H9 (cell line): ENCODE measurements at regions not wholly inside any gene's neighbourhood (a gene's known extent, or its start where the extent isn't known, plus 50 kb on each side); places are given as distances from the start of the nearest gene placed in this dataset.

Source experiments
- DNase-seq: peaks from one replicate; pipeline ENCODE4 v3.0.0-alpha.2; 2017
- H2AFZ ChIP-seq: one replicate; pipeline ENCODE4 v1.6.1; 2013; ENCODE audit warnings: mild to moderate bottlenecking, low read length, control low read depth, moderate library complexity
- H2AK5ac ChIP-seq: 2 replicates; pipeline ENCODE4 v1.6.1; 2013; ENCODE audit warnings: low read length, control low read depth, mixed read lengths; ENCODE audit not compliant: insufficient read length
- H2BK120ac ChIP-seq: one replicate; pipeline ENCODE4 v1.6.1; 2013; ENCODE audit warnings: low read depth, mild to moderate bottlenecking, low read length, control low read depth, inconsistent platforms; ENCODE audit not compliant: poor library complexity, severe bottlenecking
- H2BK12ac ChIP-seq: 2 replicates; pipeline ENCODE4 v1.6.1; 2013; ENCODE audit warnings: low read length, control low read depth, mixed read lengths, low read depth; ENCODE audit not compliant: insufficient read length
- H2BK15ac ChIP-seq: 2 replicates; pipeline ENCODE4 v1.6.1; 2013; ENCODE audit warnings: low read depth, low read length, control low read depth
- H2BK20ac ChIP-seq: one replicate; pipeline ENCODE4 v1.6.1; 2013; ENCODE audit warnings: low read depth, mild to moderate bottlenecking, low read length, control low read depth, inconsistent platforms; ENCODE audit not compliant: poor library complexity, severe bottlenecking
- H2BK5ac ChIP-seq: 2 replicates; pipeline ENCODE4 v1.6.1; 2013; ENCODE audit warnings: low read length, control low read depth, mixed read lengths; ENCODE audit not compliant: insufficient read length
- H3K14ac ChIP-seq: 2 replicates; pipeline ENCODE4 v1.6.1; 2013; ENCODE audit warnings: low read length, control low read depth; ENCODE audit not compliant: insufficient read depth
- H3K18ac ChIP-seq: 2 replicates; pipeline ENCODE4 v1.6.1; 2013; ENCODE audit warnings: low read depth, mild to moderate bottlenecking, mixed read lengths, low read length, control low read depth; ENCODE audit not compliant: insufficient read length
- H3K23ac ChIP-seq: 2 replicates; pipeline ENCODE4 v1.6.1; 2013; ENCODE audit warnings: low read length, control low read depth, mixed read lengths, low read depth; ENCODE audit not compliant: insufficient read length
- H3K23me2 ChIP-seq: 2 replicates; pipeline ENCODE4 v1.6.1; 2013; ENCODE audit warnings: low read depth, mild to moderate bottlenecking, mixed read lengths, low read length, control low read depth; ENCODE audit not compliant: insufficient read length, poor library complexity, severe bottlenecking
- H3K27ac ChIP-seq: 2 replicates; pipeline ENCODE4 v1.5.1; 2013; ENCODE audit warnings: low read length, control low read depth, mixed read lengths, low read depth; ENCODE audit not compliant: insufficient read length
- H3K27me3 ChIP-seq: 2 replicates; pipeline ENCODE4 v1.6.1; 2013; ENCODE audit warnings: low read length, control low read depth, inconsistent platforms; ENCODE audit not compliant: insufficient read depth
- H3K4ac ChIP-seq: 2 replicates; pipeline ENCODE4 v1.6.1; 2013; ENCODE audit warnings: low read depth, mild to moderate bottlenecking, control low read depth, inconsistent platforms, low read length, moderate library complexity
- H3K4me1 ChIP-seq: 2 replicates; pipeline ENCODE4 v1.6.1; 2013; ENCODE audit warnings: low read length, control low read depth, inconsistent platforms; ENCODE audit not compliant: insufficient read depth
- H3K4me2 ChIP-seq: 2 replicates; pipeline ENCODE4 v1.6.1; 2013; ENCODE audit warnings: low read length, control low read depth, mixed read lengths; ENCODE audit not compliant: insufficient read length, insufficient read depth
- H3K56ac ChIP-seq: 2 replicates; pipeline ENCODE4 v1.6.1; 2013; ENCODE audit warnings: low read depth, mild to moderate bottlenecking, mixed read lengths, low read length, control low read depth; ENCODE audit not compliant: insufficient read length
- H3K79me1 ChIP-seq: 2 replicates; pipeline ENCODE4 v1.6.1; 2013; ENCODE audit warnings: low read depth, mild to moderate bottlenecking, moderate library complexity, low read length, control low read depth, inconsistent platforms; ENCODE audit not compliant: insufficient read depth, poor library complexity, severe bottlenecking
- H3K79me2 ChIP-seq: 2 replicates; pipeline ENCODE4 v1.6.1; 2013; ENCODE audit warnings: low read length, control low read depth, inconsistent platforms; ENCODE audit not compliant: insufficient read depth
- H3K9ac ChIP-seq: 2 replicates; pipeline ENCODE4 v1.6.1; 2013; ENCODE audit warnings: low read length, control low read depth, mixed read lengths; ENCODE audit not compliant: insufficient read length; ENCODE audit errors: extremely low read depth
- H3K9me3 ChIP-seq: one replicate; pipeline ENCODE4 v1.6.1; 2013; ENCODE audit warnings: low read depth, low read length, inconsistent platforms; ENCODE audit not compliant: control insufficient read depth
- H3T11ph ChIP-seq: one replicate; pipeline ENCODE4 v1.6.1; 2013; ENCODE audit warnings: mild to moderate bottlenecking, low read length, control low read depth, inconsistent platforms
- H4K20me1 ChIP-seq: one replicate; pipeline ENCODE4 v1.6.1; 2013; ENCODE audit not compliant: control insufficient read depth, insufficient read length, insufficient read depth
- H4K5ac ChIP-seq: 2 replicates; pipeline ENCODE4 v1.6.1; 2013; ENCODE audit warnings: low read depth, mild to moderate bottlenecking, mixed read lengths, low read length, control low read depth; ENCODE audit not compliant: insufficient read length
- H4K8ac ChIP-seq: replicated peaks from 2 replicates; pipeline ENCODE4 v1.6.1; 2013; ENCODE audit warnings: low read length, control low read depth, mixed read lengths, low read depth; ENCODE audit not compliant: insufficient read length
- H4K91ac ChIP-seq: 2 replicates; pipeline ENCODE4 v1.6.1; 2013; ENCODE audit warnings: low read depth, mild to moderate bottlenecking, moderate library complexity, mixed read lengths, low read length, control low read depth; ENCODE audit not compliant: insufficient read length
- H3K27ac Mint-ChIP-seq, 3 experiments: 2 replicates in 2 of 3; 3 replicates in 1 of 3; pipeline ENCODE4 v1.8.0; 2020 to 2021; ENCODE audit warnings: mixed read lengths in 3 of 3, mild to moderate bottlenecking in 1 of 3, moderate library complexity in 1 of 3
- H3K27me3 Mint-ChIP-seq: 2 replicates; pipeline ENCODE4 v1.8.0; 2021; ENCODE audit warnings: low read depth, mild to moderate bottlenecking, moderate library complexity, mixed read lengths
- H3K36me3 Mint-ChIP-seq, 3 experiments: 2 replicates in 2 of 3; 3 replicates in 1 of 3; pipeline ENCODE4 v1.8.0; 2020 to 2021; ENCODE audit warnings: low read depth in 3 of 3, mixed read lengths in 3 of 3; ENCODE audit not compliant: insufficient read depth in 1 of 3
- H3K4me1 Mint-ChIP-seq, 2 experiments: 2 replicates each; pipeline ENCODE4 v1.8.0; 2020; ENCODE audit warnings: mixed read lengths in 2 of 2
- H3K4me3 Mint-ChIP-seq, 2 experiments: 2 replicates in 1 of 2; 3 replicates in 1 of 2; pipeline ENCODE4 v1.8.0; 2020 to 2021; ENCODE audit warnings: mild to moderate bottlenecking in 2 of 2, mixed read lengths in 2 of 2, moderate library complexity in 1 of 2
- H3K9me3 Mint-ChIP-seq, 2 experiments: 2 replicates in 1 of 2; 3 replicates in 1 of 2; pipeline ENCODE4 v1.8.0; 2020; ENCODE audit warnings: mild to moderate bottlenecking in 2 of 2, mixed read lengths in 2 of 2, moderate library complexity in 1 of 2
- CTCF ChIP-seq: fragments of 200-600 bp; sonication (generic); conservative IDR thresholded peaks from 3 replicates; pipeline ENCODE4 v1.8.0; 2021; ENCODE audit warnings: antibody characterized with exemption, mild to moderate bottlenecking
- WGBS: extraction: QIAGEN DNeasy Blood & Tissue Kit; methylation state at CpG from one replicate; pipeline ENCODE4 v1.1.7; 2013; ENCODE audit warnings: missing lambda C conversion rate, low lambda C conversion rate, mixed read lengths; ENCODE audit not compliant: insufficient read length; ENCODE audit errors: extremely low coverage; 5-methylcytosine and 5-hydroxymethylcytosine counted together

GRCh38 chr12:84412226-84412625 lies 500.4 kb downstream of the SLC6A15 start:
- Histone ChIP-seq H4K8ac (no peak overlapping the region), H2BK5ac (no peak overlapping the region), H3K14ac (no peak overlapping the region), H3K23me2 (no peaks in the 10 kb centered on the region), H2BK20ac (no peak overlapping the region), H3T11ph (no peak overlapping the region), H3K9ac (no peak overlapping the region), H3K9me3 (no peaks in the 10 kb centered on the region), H2BK120ac (no peak overlapping the region), H4K5ac (no peak overlapping the region), H3K4ac (no peak overlapping the region), H4K20me1 (no peaks in the 10 kb centered on the region), H3K79me1 (no peaks in the 10 kb centered on the region), H2BK12ac (no peak overlapping the region), H2AFZ (no peak overlapping the region), H3K79me2 (no peaks in the 10 kb centered on the region), H2AK5ac (no peak overlapping the region), H2BK15ac (no peak overlapping the region), H3K27ac (no peak overlapping the region), H3K4me1 (no peaks in the 10 kb centered on the region), H3K56ac (no peak overlapping the region), H3K23ac (no peak overlapping the region), H3K27me3 (no peaks in the 10 kb centered on the region), H4K91ac (no peak overlapping the region), H3K18ac (no peak overlapping the region), H3K4me2 (no peak overlapping the region)
- DNase-seq: no peak
- H3K4me3 Mint-ChIP-seq: no peak overlapping the region
- no peaks in the 10 kb centered on the region; a peak in 2 of 7 replicates for H3K36me3 Mint-ChIP-seq
- H3K9me3 Mint-ChIP-seq: no peaks in the 10 kb centered on the region; a peak in 1 of 5 replicates
- TF ChIP-seq CTCF: no peak
- H3K4me1 Mint-ChIP-seq: no peaks in the 10 kb centered on the region
- no peak overlapping the region for H3K27ac Mint-ChIP-seq
- H3K27me3 Mint-ChIP-seq: no peaks in the 10 kb centered on the region
- no CpG with 5 or more reads among the region's 1 CpG for WGBS
